ENCODE measurements at regions not wholly inside any gene's neighbourhood (a gene's known extent, or its start where the extent isn't known, plus 50 kb on each side); places are given as distances from the start of the nearest gene placed in this dataset.

DNA sequence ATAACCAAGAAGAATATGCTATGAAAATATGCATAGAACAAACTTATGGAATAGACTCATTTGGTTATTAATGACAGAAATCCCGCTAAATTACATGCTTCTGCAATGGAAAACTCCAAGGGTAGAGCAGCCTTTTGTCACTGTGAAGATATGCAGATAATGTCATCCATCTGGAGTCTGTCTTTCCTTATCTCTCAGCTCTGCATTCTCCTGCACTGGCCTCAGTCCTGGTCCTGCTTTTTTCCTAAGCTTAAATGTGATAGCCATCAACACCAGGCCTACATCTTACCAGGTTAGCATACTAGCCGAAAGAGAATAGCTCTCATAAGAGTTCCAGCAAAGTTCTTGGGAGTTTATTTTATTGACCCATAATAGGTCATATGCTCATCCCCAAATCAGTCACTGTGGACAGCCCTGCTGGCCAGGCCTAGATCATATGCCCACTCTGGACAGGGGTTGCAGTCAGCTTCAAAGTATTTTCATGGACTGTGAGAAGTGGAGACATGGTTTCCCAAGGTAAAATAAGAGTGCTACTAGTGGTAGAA lies 86.5 kb upstream of the LEF1 start:
- Histone ChIP-seq H2BK5ac (ENCODE audit: low read depth, low read length, poor library complexity, severe bottlenecking) (no peak overlapping the region), H3K18ac (ENCODE audit: low read depth in 1 of 2, low read length in 2 of 2) (no peak overlapping the region), H3K36me3 (ENCODE audit: control insufficient read depth in 1 of 2, insufficient read depth in 2 of 2, low read depth in 1 of 2, low read length in 2 of 2) (no peaks in the 10 kb centered on the region), H3K4me3 (ENCODE audit: insufficient read depth in 1 of 2, low read depth in 1 of 2, low read length in 2 of 2) (no peak overlapping the region), H3K23ac (ENCODE audit: low read length in 2 of 2) (no peak overlapping the region), H2BK12ac (ENCODE audit: low read length in 2 of 2) (no peak overlapping the region), H3K27ac (ENCODE audit: low read length, poor library complexity, severe bottlenecking) (no peak overlapping the region), H3K79me1 (replicated peaks; ENCODE audit: low read length, poor library complexity, severe bottlenecking) (no peaks in the 10 kb centered on the region), H3K14ac (ENCODE audit: low read length in 2 of 2) (no peak overlapping the region), H3K9me3 (ENCODE audit: control insufficient read depth, low read length) (no peaks in the 10 kb centered on the region), H2AFZ (ENCODE audit: low read depth, low read length) (no peak overlapping the region), H3K27me3 (ENCODE audit: control insufficient read depth in 1 of 2, insufficient read depth in 1 of 2, low read length in 2 of 2) (no peaks in the 10 kb centered on the region), H2AK5ac (ENCODE audit: low read length, severe bottlenecking) (no peak overlapping the region), H3K4me1 (ENCODE audit: control insufficient read depth, insufficient read depth, low read depth, low read length) (no peaks in the 10 kb centered on the region), H3K4ac (ENCODE audit: low read depth in 1 of 2, low read length in 2 of 2) (no peak overlapping the region), H4K91ac (ENCODE audit: low read length) (no peak overlapping the region), H2BK120ac (ENCODE audit: low read depth, low read length) (no peak overlapping the region), H3K4me2 (ENCODE audit: low read length, poor library complexity, severe bottlenecking) (no peak overlapping the region), H4K8ac (ENCODE audit: low read length) (no peak overlapping the region), H2BK15ac (ENCODE audit: low read depth, poor library complexity, severe bottlenecking) (no peak overlapping the region), H3K9ac (ENCODE audit: low read length) (no peak overlapping the region)
- 36% methylated on average over 2 of the region's 2 CpGs for WGBS
- DNase-seq = no peak

DNA sequence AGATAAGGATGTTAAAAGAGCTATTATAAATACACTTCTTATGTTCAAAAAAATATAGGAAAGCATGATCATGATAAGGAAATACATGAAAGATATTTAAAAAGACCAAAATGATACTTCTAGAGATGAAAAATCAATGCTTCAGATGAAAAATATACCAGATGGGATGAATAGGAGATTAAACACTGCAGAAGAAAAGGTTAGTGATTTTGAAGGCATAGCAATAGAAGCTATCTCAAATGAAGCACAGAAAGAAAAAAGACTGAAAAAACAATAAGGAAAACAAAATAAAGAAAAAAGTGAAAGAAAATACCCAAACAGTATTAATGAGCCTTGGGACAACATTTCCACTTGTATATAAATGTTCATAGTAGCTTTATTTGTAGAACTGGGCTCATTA lies 80.7 kb upstream of the LEF1 start:
- Histone ChIP-seq H3K18ac (ENCODE audit: low read depth in 1 of 2, low read length in 2 of 2) (no peak overlapping the region), H3K4me1 (ENCODE audit: control insufficient read depth, insufficient read depth, low read depth, low read length) (peaks cover 4% of the 10 kb centered on the region), H3K23ac (ENCODE audit: low read length in 2 of 2) (no peak overlapping the region), H3K79me1 (replicated peaks; ENCODE audit: low read length, poor library complexity, severe bottlenecking) (no peaks in the 10 kb centered on the region), H3K4me2 (ENCODE audit: low read length, poor library complexity, severe bottlenecking) (no peak overlapping the region), H3K4ac (ENCODE audit: low read depth in 1 of 2, low read length in 2 of 2) (no peak overlapping the region), H4K8ac (ENCODE audit: low read length) (no peak overlapping the region), H4K91ac (ENCODE audit: low read length) (no peak overlapping the region), H2AK5ac (ENCODE audit: low read length, severe bottlenecking) (no peak overlapping the region), H3K9ac (ENCODE audit: low read length) (no peak overlapping the region), H2BK120ac (ENCODE audit: low read depth, low read length) (no peak overlapping the region), H3K27ac (ENCODE audit: low read length, poor library complexity, severe bottlenecking) (no peak overlapping the region), H2BK12ac (ENCODE audit: low read length in 2 of 2) (no peak overlapping the region), H3K27me3 (ENCODE audit: control insufficient read depth in 1 of 2, insufficient read depth in 1 of 2, low read length in 2 of 2) (no peaks in the 10 kb centered on the region), H2BK15ac (ENCODE audit: low read depth, poor library complexity, severe bottlenecking) (no peak overlapping the region), H3K14ac (ENCODE audit: low read length in 2 of 2) (no peak overlapping the region), H2AFZ (ENCODE audit: low read depth, low read length) (no peak overlapping the region), H3K36me3 (ENCODE audit: control insufficient read depth in 1 of 2, insufficient read depth in 2 of 2, low read depth in 1 of 2, low read length in 2 of 2) (no peaks in the 10 kb centered on the region), H3K9me3 (ENCODE audit: control insufficient read depth, low read length) (no peaks in the 10 kb centered on the region), H2BK5ac (ENCODE audit: low read depth, low read length, poor library complexity, severe bottlenecking) (no peak overlapping the region), H3K4me3 (ENCODE audit: insufficient read depth in 1 of 2, low read depth in 1 of 2, low read length in 2 of 2) (no peak overlapping the region)
- no peak for DNase-seq

DNA sequence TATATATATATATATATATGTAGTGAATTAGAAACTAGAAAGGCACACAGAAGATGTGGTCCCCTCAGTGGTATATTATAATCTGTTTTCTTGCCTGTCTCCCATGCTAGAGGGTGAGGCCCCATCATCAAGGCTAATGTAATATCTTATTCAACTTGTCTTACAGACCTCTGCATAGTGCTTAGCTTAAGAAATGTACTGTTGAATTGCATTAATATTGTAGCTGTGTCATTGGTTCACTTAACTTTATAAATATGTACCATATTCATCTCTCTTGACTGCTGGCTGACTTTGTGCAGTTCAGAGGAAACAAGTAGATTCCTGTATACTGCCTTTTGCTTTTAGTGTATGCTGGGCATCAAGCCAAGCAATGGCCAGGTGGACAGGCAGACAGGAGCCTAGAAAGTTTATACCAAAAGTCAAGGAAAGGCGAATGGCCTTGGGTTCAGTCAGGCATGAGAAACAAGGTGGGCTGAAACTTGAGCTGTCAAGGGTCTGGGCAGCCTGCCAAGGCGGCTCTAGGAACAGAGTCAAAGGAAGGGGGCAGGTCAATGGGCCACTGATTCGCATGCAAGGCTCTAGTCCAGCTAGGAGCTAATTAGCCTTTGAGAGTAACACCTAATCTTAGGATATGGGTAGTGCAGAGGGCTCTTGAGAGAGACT lies 78.8 kb upstream of the LEF1 start:
- no peak overlapping the region for H3K4me2 ChIP-seq (ENCODE audit: low read length, poor library complexity, severe bottlenecking)
- no peaks in the 10 kb centered on the region for H3K36me3 ChIP-seq (ENCODE audit: control insufficient read depth in 1 of 2, insufficient read depth in 2 of 2, low read depth in 1 of 2, low read length in 2 of 2)
- H3K9me3 ChIP-seq (ENCODE audit: control insufficient read depth, low read length) = no peaks in the 10 kb centered on the region
- peak; percentile 33 for DNase-seq
- no peak overlapping the region for H2BK120ac ChIP-seq (ENCODE audit: low read depth, low read length)
- peaks cover 4% of the 10 kb centered on the region for H3K4me1 ChIP-seq (ENCODE audit: control insufficient read depth, insufficient read depth, low read depth, low read length)
- H3K4ac ChIP-seq (ENCODE audit: low read depth in 1 of 2, low read length in 2 of 2) = no peak overlapping the region
- no peak overlapping the region for H3K4me3 ChIP-seq (ENCODE audit: insufficient read depth in 1 of 2, low read depth in 1 of 2, low read length in 2 of 2)
- no peak overlapping the region for H2AFZ ChIP-seq (ENCODE audit: low read depth, low read length)
- no peak overlapping the region for H3K14ac ChIP-seq (ENCODE audit: low read length in 2 of 2)
- H4K91ac ChIP-seq (ENCODE audit: low read length) = no peak overlapping the region
- H3K27me3 ChIP-seq (ENCODE audit: control insufficient read depth in 1 of 2, insufficient read depth in 1 of 2, low read length in 2 of 2) = no peaks in the 10 kb centered on the region
- no peak overlapping the region for H2BK5ac ChIP-seq (ENCODE audit: low read depth, low read length, poor library complexity, severe bottlenecking)
- H3K79me1 ChIP-seq (replicated peaks; ENCODE audit: low read length, poor library complexity, severe bottlenecking) = no peaks in the 10 kb centered on the region
- WGBS = 53% methylated on average over 3 of the region's 3 CpGs
- no peak overlapping the region for H2AK5ac ChIP-seq (ENCODE audit: low read length, severe bottlenecking)
- no peak overlapping the region for H2BK12ac ChIP-seq (ENCODE audit: low read length in 2 of 2)
- peak overlapping the region; percentile 18 for H3K27ac ChIP-seq (ENCODE audit: low read length, poor library complexity, severe bottlenecking)
- peak overlapping the region in 1 of 2 experiments; percentile 5 for H3K18ac ChIP-seq (ENCODE audit: low read depth in 1 of 2, low read length in 2 of 2)
- no peak overlapping the region for H2BK15ac ChIP-seq (ENCODE audit: low read depth, poor library complexity, severe bottlenecking)
- H3K9ac ChIP-seq (ENCODE audit: low read length) = no peak overlapping the region
- no peak overlapping the region for H4K8ac ChIP-seq (ENCODE audit: low read length)
- no peak overlapping the region for H3K23ac ChIP-seq (ENCODE audit: low read length in 2 of 2)

DNA sequence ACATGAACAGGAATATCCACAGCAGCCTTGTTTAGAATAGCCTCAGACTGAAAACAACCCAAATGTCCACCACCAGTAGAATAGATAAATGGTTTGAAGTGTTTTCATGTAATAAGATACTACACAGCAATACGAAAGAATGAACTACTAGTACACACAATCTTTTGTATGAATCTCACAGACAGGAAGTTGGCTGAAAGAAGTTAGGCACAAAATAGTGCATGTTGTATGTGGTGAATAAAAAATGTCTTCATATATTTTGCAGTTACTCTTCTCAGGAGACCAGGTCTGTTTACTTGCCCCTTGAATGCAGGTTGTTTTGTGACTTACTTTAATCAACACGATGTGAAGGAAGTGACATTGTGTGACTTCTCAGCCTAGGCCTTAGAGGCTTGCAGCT lies 75.9 kb upstream of the LEF1 start:
- Histone ChIP-seq H3K4me3 (ENCODE audit: insufficient read depth in 1 of 2, low read depth in 1 of 2, low read length in 2 of 2) (no peak overlapping the region), H3K36me3 (ENCODE audit: control insufficient read depth in 1 of 2, insufficient read depth in 2 of 2, low read depth in 1 of 2, low read length in 2 of 2) (no peaks in the 10 kb centered on the region), H2AFZ (ENCODE audit: low read depth, low read length) (no peak overlapping the region), H3K9me3 (ENCODE audit: control insufficient read depth, low read length) (no peaks in the 10 kb centered on the region), H3K14ac (ENCODE audit: low read length in 2 of 2) (no peak overlapping the region), H3K27ac (ENCODE audit: low read length, poor library complexity, severe bottlenecking) (no peak overlapping the region), H3K23ac (ENCODE audit: low read length in 2 of 2) (no peak overlapping the region), H2BK12ac (ENCODE audit: low read length in 2 of 2) (no peak overlapping the region), H2BK120ac (ENCODE audit: low read depth, low read length) (no peak overlapping the region), H2BK15ac (ENCODE audit: low read depth, poor library complexity, severe bottlenecking) (no peak overlapping the region), H3K4me2 (ENCODE audit: low read length, poor library complexity, severe bottlenecking) (no peak overlapping the region), H3K4me1 (ENCODE audit: control insufficient read depth, insufficient read depth, low read depth, low read length) (peaks cover 4% of the 10 kb centered on the region), H4K91ac (ENCODE audit: low read length) (no peak overlapping the region), H2AK5ac (ENCODE audit: low read length, severe bottlenecking) (no peak overlapping the region), H3K18ac (ENCODE audit: low read depth in 1 of 2, low read length in 2 of 2) (no peak overlapping the region), H2BK5ac (ENCODE audit: low read depth, low read length, poor library complexity, severe bottlenecking) (no peak overlapping the region), H3K9ac (ENCODE audit: low read length) (no peak overlapping the region), H4K8ac (ENCODE audit: low read length) (no peak overlapping the region), H3K79me1 (replicated peaks; ENCODE audit: low read length, poor library complexity, severe bottlenecking) (no peaks in the 10 kb centered on the region), H3K4ac (ENCODE audit: low read depth in 1 of 2, low read length in 2 of 2) (peak overlapping the region; percentile 1 to 24), H3K27me3 (ENCODE audit: control insufficient read depth in 1 of 2, insufficient read depth in 1 of 2, low read length in 2 of 2) (no peaks in the 10 kb centered on the region)
- WGBS = 93% methylated on average over 1 of the region's 2 CpGs
- DNase-seq = no peak
